Right lobe of liver (tissue), 6 donors: ENCODE measurements at regions not wholly inside any gene's neighbourhood (a gene's known extent, or its start where the extent isn't known, plus 50 kb on each side); places are given as distances from the start of the nearest gene placed in this dataset.
A peak's percentile ranks its signal among the peaks of the same experiment; 100 is the strongest.
"Not testable (repeated sequence)": the region's sequence is repeated elsewhere in the genome, so short reads cannot be mapped to it uniquely, and the experiment has no call there.

Experiments
- ATAC-seq, 4 donors: fragments of 200-7000 bp; cut with Tn5 transposase; one replicate each; pipeline ENCODE4 v1.9.1; 2020; ENCODE audit warnings: mild to moderate bottlenecking in 4 of 4, moderate library complexity in 4 of 4
- DNase-seq, 3 donors: peaks; one replicate each; pipeline ENCODE4 v3.0.0-alpha.2; 2020
- H3K27ac ChIP-seq, 3 donors: fragments of 200-600 bp; one replicate each; pipeline ENCODE4 v1.8.0; 2022
- H3K27me3 ChIP-seq, 2 donors: fragments of 200-600 bp; one replicate each; pipeline ENCODE4 v1.8.0; 2022
- H3K36me3 ChIP-seq, 4 donors: fragments of 200-600 bp; sonication (generic) in 1 of 4; one replicate each; pipeline versions ENCODE4 v1.5.1 to v1.8.0; 2017 to 2022; ENCODE audit warnings: control low read depth in 1 of 4
- H3K4me1 ChIP-seq, 4 donors: fragments of 200-600 bp; sonication (generic) in 1 of 4; one replicate each; pipeline versions ENCODE4 v1.5.1 to v1.8.0; 2017 to 2022; ENCODE audit warnings: control low read depth in 1 of 4
- H3K4me3 ChIP-seq, 3 donors: fragments of 200-600 bp; one replicate each; pipeline ENCODE4 v1.8.0; 2022
- H3K9me3 ChIP-seq, 4 donors: fragments of 200-600 bp; sonication (generic) in 1 of 4; one replicate each; pipeline versions ENCODE4 v1.5.1 to v1.8.0; 2017 to 2022; ENCODE audit warnings: control low read depth in 1 of 4
- CTCF ChIP-seq, 4 donors: fragments of 200-600 bp in 3 of 4; fragments of 450-650 bp in 1 of 4; IDR thresholded peaks; one replicate each; pipeline versions ENCODE4 v1.5.1 to v1.8.0; 2016 to 2022; ENCODE audit warnings: antibody characterized with exemption in 4 of 4, mild to moderate bottlenecking in 2 of 4
- POLR2A ChIP-seq: fragments of 450-650 bp; IDR thresholded peaks from one replicate; pipeline ENCODE4 v1.6.1; 2017; ENCODE audit warnings: antibody characterized with exemption, mild to moderate bottlenecking
- WGBS: methylation state at CpG from one replicate; pipeline ENCODE4 v1.1.6; 2018; ENCODE audit warnings: low coverage, low lambda C conversion rate; ENCODE audit not compliant: insufficient coverage; ENCODE audit errors: missing lambda C conversion rate; 5-methylcytosine and 5-hydroxymethylcytosine counted together
- intact Hi-C, 2 donors: fragments of 100-400 bp; cut with DNase I; formaldehyde crosslinking; loops; one replicate each; pipeline versions ENCODE4 v1.11.2 to v1.14.1; 2022
- donor health status: DM: no; HTN: yes; CAD: no.
- donor health status: DM: no; HTN: no; CAD: no.
- donor health status: DM: no; HTN: no; CAD: no.
- donor health status: DM: no; HTN: yes; CAD: no.
- donor health status: DM: no; HTN: yes; CAD: no.

GRCh38 chr1:60914982-60915381, 167.4 kb upstream of the NFIA start:
- no peak for ATAC-seq
- H3K27ac ChIP-seq: no peak overlapping the region
- no peaks in the 10 kb centered on the region for H3K9me3 ChIP-seq
- WGBS: 10% methylated on average over 1 of the region's 3 CpGs
- no peak for DNase-seq
- H3K36me3 ChIP-seq: no peaks in the 10 kb centered on the region
- intact Hi-C loops: no loop called here
- TF ChIP-seq POLR2A (no peak), CTCF (IDR thresholded peaks at IDR 0.05) (no peak)
- H3K4me3 ChIP-seq: no peak overlapping the region
- no peaks in the 10 kb centered on the region for H3K27me3 ChIP-seq
- H3K4me1 ChIP-seq: no peaks in the 10 kb centered on the region

- intact Hi-C loops, H3K27ac ChIP-seq, H3K4me1 ChIP-seq, DNase-seq, H3K27me3 ChIP-seq, ATAC-seq, H3K9me3 ChIP-seq, H3K4me3 ChIP-seq, H3K36me3 ChIP-seq: not testable (repeated sequence)
- WGBS: 37% methylated on average over 2 of the region's 2 CpGs
These were observed 168.7 kb upstream of the NFIA start for GRCh38 chr1:60913708-60914107.

GRCh38 chr1:60913039-60913438, 169.3 kb upstream of the NFIA start:
- no peak overlapping the region for H3K4me3 ChIP-seq
- intact Hi-C loops: no loop called here
- no peaks in the 10 kb centered on the region for H3K27me3 ChIP-seq
- no peak overlapping the region for H3K27ac ChIP-seq
- ATAC-seq (no peak), DNase-seq (no peak)
- TF ChIP-seq CTCF (IDR thresholded peaks at IDR 0.05) (no peak), POLR2A (no peak)
- no peaks in the 10 kb centered on the region for H3K9me3 ChIP-seq
- H3K36me3 ChIP-seq: no peaks in the 10 kb centered on the region
- 61% methylated on average over 3 of the region's 3 CpGs for WGBS
- H3K4me1 ChIP-seq: no peaks in the 10 kb centered on the region

GRCh38 chr1:60911966-60912697, 170.2 kb upstream of the NFIA start:
- no peaks in the 10 kb centered on the region for H3K9me3 ChIP-seq
- DNase-seq: no peak
- intact Hi-C loops: no loop called here
- WGBS: 40% methylated on average over 7 of the region's 9 CpGs
- peak in 1 of 4 donors; percentile 35 for ATAC-seq
- no peak overlapping the region for H3K27ac ChIP-seq
- H3K27me3 ChIP-seq: no peaks in the 10 kb centered on the region
- no peaks in the 10 kb centered on the region for H3K4me1 ChIP-seq
- H3K36me3 ChIP-seq: no peaks in the 10 kb centered on the region
- no peak overlapping the region for H3K4me3 ChIP-seq
- TF ChIP-seq POLR2A: no peak
- TF ChIP-seq CTCF (IDR thresholded peaks at IDR 0.05): no peak

- WGBS: 60% methylated on average over 4 of the region's 4 CpGs
- no peaks in the 10 kb centered on the region for H3K27me3 ChIP-seq
- no peak for DNase-seq
- no peaks in the 10 kb centered on the region for H3K9me3 ChIP-seq
- TF ChIP-seq POLR2A: no peak
- TF ChIP-seq CTCF (IDR thresholded peaks at IDR 0.05): no peak
- H3K27ac ChIP-seq: no peak overlapping the region
- ATAC-seq: no peak
- intact Hi-C loops: no loop called here
- H3K4me1 ChIP-seq: no peaks in the 10 kb centered on the region
- H3K4me3 ChIP-seq: no peak overlapping the region
- no peaks in the 10 kb centered on the region for H3K36me3 ChIP-seq
These were observed 174.2 kb upstream of the NFIA start for GRCh38 chr1:60908159-60908558.
